GM12873 (cell line): ENCODE measurements at regions not wholly inside any gene's neighbourhood (a gene's known extent, or its start where the extent isn't known, plus 50 kb on each side); places are given as distances from the start of the nearest gene placed in this dataset.

Source experiments
- TF ChIP-seq, protein P1 (sequence below): IDR thresholded peaks from 2 replicates; pipeline ENCODE4 v1.5.1; 2012; ENCODE audit warnings: low read depth, mild to moderate bottlenecking, moderate library complexity, low read length, control low read depth; ENCODE audit not compliant: insufficient read depth; ENCODE audit errors: missing control alignments

DNA sequence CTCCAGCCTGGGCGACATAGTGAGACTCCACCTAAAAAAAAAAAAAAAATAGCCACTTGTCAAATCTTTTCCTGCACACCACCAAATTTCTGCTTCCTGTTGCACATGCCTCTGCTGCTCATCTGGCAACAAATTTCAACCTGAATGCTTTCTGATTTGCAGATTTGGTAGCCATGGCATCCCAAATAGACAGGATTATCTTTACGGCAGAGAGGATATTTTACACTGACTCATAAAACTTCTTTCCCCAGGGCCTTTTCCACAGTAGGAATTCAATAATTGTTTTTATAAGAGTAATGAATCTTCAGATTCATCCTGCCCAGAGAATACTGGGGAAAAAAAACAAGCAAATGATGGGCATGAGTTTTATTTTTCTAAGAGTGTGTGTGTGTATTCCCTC lies 264.6 kb downstream of the FRK start:
- TF ChIP-seq, protein P1, sequence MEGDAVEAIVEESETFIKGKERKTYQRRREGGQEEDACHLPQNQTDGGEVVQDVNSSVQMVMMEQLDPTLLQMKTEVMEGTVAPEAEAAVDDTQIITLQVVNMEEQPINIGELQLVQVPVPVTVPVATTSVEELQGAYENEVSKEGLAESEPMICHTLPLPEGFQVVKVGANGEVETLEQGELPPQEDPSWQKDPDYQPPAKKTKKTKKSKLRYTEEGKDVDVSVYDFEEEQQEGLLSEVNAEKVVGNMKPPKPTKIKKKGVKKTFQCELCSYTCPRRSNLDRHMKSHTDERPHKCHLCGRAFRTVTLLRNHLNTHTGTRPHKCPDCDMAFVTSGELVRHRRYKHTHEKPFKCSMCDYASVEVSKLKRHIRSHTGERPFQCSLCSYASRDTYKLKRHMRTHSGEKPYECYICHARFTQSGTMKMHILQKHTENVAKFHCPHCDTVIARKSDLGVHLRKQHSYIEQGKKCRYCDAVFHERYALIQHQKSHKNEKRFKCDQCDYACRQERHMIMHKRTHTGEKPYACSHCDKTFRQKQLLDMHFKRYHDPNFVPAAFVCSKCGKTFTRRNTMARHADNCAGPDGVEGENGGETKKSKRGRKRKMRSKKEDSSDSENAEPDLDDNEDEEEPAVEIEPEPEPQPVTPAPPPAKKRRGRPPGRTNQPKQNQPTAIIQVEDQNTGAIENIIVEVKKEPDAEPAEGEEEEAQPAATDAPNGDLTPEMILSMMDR, result no peak

- TF ChIP-seq, protein P1, result no peak
Measured at GRCh38 chr6:115783402-115784061, 277.2 kb downstream of the FRK start.

- TF ChIP-seq, protein P1, result no peak
Measured at GRCh38 chr6:115782612-115783011, 278.1 kb downstream of the FRK start.

DNA sequence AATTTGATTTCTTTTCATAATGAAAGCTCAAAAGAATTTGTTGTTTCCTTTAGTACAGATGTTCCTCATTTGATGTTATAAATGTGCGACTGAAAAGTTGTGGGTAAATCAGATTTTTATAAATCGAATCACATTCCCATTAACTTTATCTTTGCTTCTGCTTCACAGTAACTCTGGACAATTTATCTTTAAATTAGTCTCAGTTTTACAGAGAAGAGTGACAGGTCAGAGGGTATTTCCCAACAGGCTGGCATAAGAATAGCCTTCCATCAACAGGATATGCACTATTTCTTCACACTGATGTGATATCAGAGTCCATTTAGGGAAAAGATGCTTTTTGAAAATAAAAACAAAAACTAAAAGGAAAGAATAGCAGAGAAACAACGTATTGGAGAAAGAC lies 286.9 kb downstream of the FRK start:
- TF ChIP-seq, protein P1, result no peak

DNA sequence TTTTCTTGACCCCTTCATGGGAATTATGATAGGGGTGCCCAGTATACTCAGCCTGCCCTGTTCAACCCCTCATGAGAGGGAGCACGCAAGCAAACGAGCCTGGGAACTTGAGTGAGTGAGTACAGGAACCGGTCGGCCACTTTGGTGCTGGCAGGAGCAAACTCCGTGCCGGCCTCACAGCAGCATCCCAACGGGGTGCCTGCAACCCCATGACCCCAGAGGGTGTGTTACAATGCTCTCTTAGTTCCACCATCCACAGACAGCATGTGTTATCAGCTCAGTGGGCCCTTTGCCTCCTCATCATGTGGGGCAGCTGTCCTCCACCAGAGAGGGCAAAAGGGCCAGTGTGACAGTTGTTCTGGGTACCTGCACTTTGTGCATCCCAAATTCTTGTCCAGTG lies 289.8 kb downstream of the FRK start:
- TF ChIP-seq, protein P1, result no peak

DNA sequence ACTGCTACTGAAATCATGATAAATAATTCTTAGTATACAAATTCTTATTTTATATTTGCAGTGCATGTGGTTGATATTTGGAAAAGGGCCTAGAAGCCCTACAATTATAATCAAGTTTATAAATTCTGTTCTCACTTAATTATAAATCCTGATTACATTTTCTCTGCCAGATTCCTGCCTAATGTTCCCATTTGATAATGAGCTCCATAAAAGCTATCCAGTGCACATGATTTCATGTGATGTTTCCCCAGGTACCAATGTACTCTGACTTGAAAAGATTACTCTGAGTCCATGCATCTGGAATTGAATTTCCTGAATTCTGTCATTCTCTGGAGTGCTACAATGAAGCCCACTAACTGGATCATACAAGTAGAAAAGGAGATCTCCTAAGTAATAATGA lies 292.2 kb downstream of the FRK start:
- TF ChIP-seq, protein P1, result no peak

DNA sequence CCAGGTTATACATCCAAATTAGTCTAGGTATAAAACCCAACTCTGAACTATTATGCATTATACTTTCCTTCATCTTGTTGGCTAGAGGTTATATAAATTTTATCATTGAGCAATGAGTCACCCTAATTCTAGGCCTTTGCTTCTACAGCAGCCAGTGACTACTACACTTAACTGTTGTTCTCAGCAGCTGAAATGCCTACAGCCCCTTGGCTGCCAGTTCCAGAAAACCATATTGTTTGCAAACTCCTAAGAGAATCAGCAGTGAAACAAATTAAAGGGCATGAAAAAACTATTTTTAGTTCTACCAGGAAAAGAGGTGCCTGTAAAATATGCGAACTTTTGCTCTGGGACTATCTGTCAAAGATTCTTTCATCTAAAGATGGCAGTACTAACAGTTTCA lies 292.8 kb downstream of the FRK start:
- TF ChIP-seq, protein P1, result no peak
